ENCODE measurements at regions not wholly inside any gene's neighbourhood (a gene's known extent, or its start where the extent isn't known, plus 50 kb on each side); places are given as distances from the start of the nearest gene placed in this dataset.

- no peak overlapping the region for H3K4me3 ChIP-seq (ENCODE audit: low read length)
- TF ChIP-seq CTCF (IDR thresholded peaks at IDR 0.05; ENCODE audit: low read depth, low read length, poor library complexity, severe bottlenecking) (no peak), EZH2phosphoT487 (IDR thresholded peaks at IDR 0.05; ENCODE audit: borderline replicate concordance, low read length) (no peak)
- no peak overlapping the region for H3K27ac ChIP-seq (ENCODE audit: low read depth, low read length)
Observed at GRCh38 chr4:136750897-136751296, 781.4 kb downstream of the PCDH18 start.

GRCh38 chr4:136749989-136750388 is 782.3 kb downstream of the PCDH18 start:
- no peaks in the 10 kb centered on the region for H3K27me3 ChIP-seq (ENCODE audit: control insufficient read depth, low read length)
- H3K79me2 ChIP-seq (ENCODE audit: control insufficient read depth, low read length) = no peaks in the 10 kb centered on the region
- no peaks in the 10 kb centered on the region for H3K9me3 ChIP-seq (ENCODE audit: control insufficient read depth, insufficient read depth, low read length)
- H3K9me2 ChIP-seq (replicated peaks; ENCODE audit: control insufficient read depth, low read length) = no peaks in the 10 kb centered on the region
- H3K36me3 ChIP-seq (ENCODE audit: control insufficient read depth, low read length) = no peaks in the 10 kb centered on the region
- no peak overlapping the region for H3K4me3 ChIP-seq (ENCODE audit: low read length)
- TF ChIP-seq CTCF (IDR thresholded peaks at IDR 0.05; ENCODE audit: low read depth, low read length, poor library complexity, severe bottlenecking) (no peak), EZH2phosphoT487 (IDR thresholded peaks at IDR 0.05; ENCODE audit: borderline replicate concordance, low read length) (no peak)
- H3K4me1 ChIP-seq (ENCODE audit: control insufficient read depth, low read length) = no peaks in the 10 kb centered on the region
- no peaks in the 10 kb centered on the region for H4K20me1 ChIP-seq (ENCODE audit: control insufficient read depth, insufficient read depth, low read depth, low read length)
- no peaks in the 10 kb centered on the region for H3F3A ChIP-seq (ENCODE audit: control insufficient read depth, insufficient read depth)
- H3K4me2 ChIP-seq (ENCODE audit: low read length) = no peak overlapping the region
- no peak overlapping the region for H3K27ac ChIP-seq (ENCODE audit: low read depth, low read length)

More at GRCh38 chr4:136750897-136751296, 781.4 kb downstream of the PCDH18 start:
- Histone ChIP-seq H3F3A (ENCODE audit: control insufficient read depth, insufficient read depth) (no peaks in the 10 kb centered on the region), H3K4me1 (ENCODE audit: control insufficient read depth, low read length) (no peaks in the 10 kb centered on the region), H3K79me2 (ENCODE audit: control insufficient read depth, low read length) (no peaks in the 10 kb centered on the region), H3K27me3 (ENCODE audit: control insufficient read depth, low read length) (no peaks in the 10 kb centered on the region), H3K4me2 (ENCODE audit: low read length) (no peak overlapping the region), H4K20me1 (ENCODE audit: control insufficient read depth, insufficient read depth, low read depth, low read length) (no peaks in the 10 kb centered on the region), H3K9me3 (ENCODE audit: control insufficient read depth, insufficient read depth, low read length) (no peaks in the 10 kb centered on the region), H3K36me3 (ENCODE audit: control insufficient read depth, low read length) (no peaks in the 10 kb centered on the region), H3K9me2 (replicated peaks; ENCODE audit: control insufficient read depth, low read length) (no peaks in the 10 kb centered on the region)

- Histone ChIP-seq H3K27me3 (ENCODE audit: control insufficient read depth, low read length) (no peaks in the 10 kb centered on the region), H3K79me2 (ENCODE audit: control insufficient read depth, low read length) (no peaks in the 10 kb centered on the region), H3K36me3 (ENCODE audit: control insufficient read depth, low read length) (no peaks in the 10 kb centered on the region), H3F3A (ENCODE audit: control insufficient read depth, insufficient read depth) (no peaks in the 10 kb centered on the region), H3K27ac (ENCODE audit: low read depth, low read length) (no peak overlapping the region), H3K9me2 (replicated peaks; ENCODE audit: control insufficient read depth, low read length) (no peaks in the 10 kb centered on the region), H3K4me1 (ENCODE audit: control insufficient read depth, low read length) (no peaks in the 10 kb centered on the region), H3K9me3 (ENCODE audit: control insufficient read depth, insufficient read depth, low read length) (no peaks in the 10 kb centered on the region), H3K4me2 (ENCODE audit: low read length) (no peak overlapping the region), H3K4me3 (ENCODE audit: low read length) (no peak overlapping the region), H4K20me1 (ENCODE audit: control insufficient read depth, insufficient read depth, low read depth, low read length) (no peaks in the 10 kb centered on the region)
- TF ChIP-seq EZH2phosphoT487 (IDR thresholded peaks at IDR 0.05; ENCODE audit: borderline replicate concordance, low read length) (no peak), CTCF (IDR thresholded peaks at IDR 0.05; ENCODE audit: low read depth, low read length, poor library complexity, severe bottlenecking) (no peak)
Observed at GRCh38 chr4:136748773-136749172, 783.5 kb downstream of the PCDH18 start.

GRCh38 chr4:136748165-136748564 is 784.1 kb downstream of the PCDH18 start:
- TF ChIP-seq EZH2phosphoT487 (IDR thresholded peaks at IDR 0.05; ENCODE audit: borderline replicate concordance, low read length) (no peak), CTCF (IDR thresholded peaks at IDR 0.05; ENCODE audit: low read depth, low read length, poor library complexity, severe bottlenecking) (no peak)
- H3F3A ChIP-seq (ENCODE audit: control insufficient read depth, insufficient read depth) = no peaks in the 10 kb centered on the region
- no peaks in the 10 kb centered on the region for H3K9me2 ChIP-seq (replicated peaks; ENCODE audit: control insufficient read depth, low read length)
- no peaks in the 10 kb centered on the region for H3K79me2 ChIP-seq (ENCODE audit: control insufficient read depth, low read length)
- H3K9me3 ChIP-seq (ENCODE audit: control insufficient read depth, insufficient read depth, low read length) = no peaks in the 10 kb centered on the region
- H3K27me3 ChIP-seq (ENCODE audit: control insufficient read depth, low read length) = no peaks in the 10 kb centered on the region
- no peaks in the 10 kb centered on the region for H4K20me1 ChIP-seq (ENCODE audit: control insufficient read depth, insufficient read depth, low read depth, low read length)
- H3K4me3 ChIP-seq (ENCODE audit: low read length) = no peak overlapping the region
- no peaks in the 10 kb centered on the region for H3K4me1 ChIP-seq (ENCODE audit: control insufficient read depth, low read length)
- no peaks in the 10 kb centered on the region for H3K36me3 ChIP-seq (ENCODE audit: control insufficient read depth, low read length)
- H3K27ac ChIP-seq (ENCODE audit: low read depth, low read length) = no peak overlapping the region
- H3K4me2 ChIP-seq (ENCODE audit: low read length) = no peak overlapping the region
